SK-N-SH (cell line): ENCODE measurements at regions not wholly inside any gene's neighbourhood (a gene's known extent, or its start where the extent isn't known, plus 50 kb on each side); places are given as distances from the start of the nearest gene placed in this dataset.

Experiments used
- CTCF ChIA-PET: fragments of 300-600, 350-600 bp; formaldehyde crosslinking; extraction: SDS; loops from one replicate; lab custom pipeline; 2021; lab: Yijun Ruan, JAX
- POLR2A ChIA-PET: fragments of 350-600 bp; sonication (Branson Sonifier 250); formaldehyde crosslinking; extraction: SDS; loops from one replicate; lab custom pipeline; 2020; ENCODE audit warnings: antibody characterized with exemption, inconsistent platforms; lab: Yijun Ruan, JAX
- DNase-seq: peaks from one replicate; pipeline ENCODE4 v3.0.0; 2012
- H2AFZ ChIP-seq: fragments of 200-600 bp; sonication (generic); 2 replicates; pipeline ENCODE4 v1.8.1; 2016; ENCODE audit warnings: antibody characterized with exemption, mild to moderate bottlenecking, low read depth
- H3F3A ChIP-seq: fragments of 200-600 bp; sonication (generic); replicated peaks from 2 replicates; pipeline ENCODE3; 2016; ENCODE audit warnings: antibody characterized with exemption, mild to moderate bottlenecking; ENCODE audit not compliant: insufficient read depth
- H3K27ac ChIP-seq, 2 experiments: fragments of 200-500 bp in 1 of 2; fragments of 200-600 bp in 1 of 2; sonication (Bioruptor generic) in 1 of 2; sonication (generic), shearing (Covaris generic) in 1 of 2; 2 replicates each; pipeline versions ENCODE4 v1.5.1 to v1.6.1; 2014 to 2016; ENCODE audit warnings: low read depth in 2 of 2, inconsistent platforms in 1 of 2, low read length in 1 of 2, mild to moderate bottlenecking in 1 of 2, mixed read lengths in 1 of 2
- H3K27me3 ChIP-seq: fragments of 200-600 bp; sonication (generic), shearing (Covaris generic); 2 replicates; pipeline ENCODE4 v1.6.1; 2016; ENCODE audit warnings: mixed run types; ENCODE audit not compliant: insufficient read depth
- H3K36me3 ChIP-seq, 2 experiments: fragments of 200-500 bp in 1 of 2; fragments of 200-600 bp in 1 of 2; sonication (Bioruptor generic) in 1 of 2; sonication (generic) in 1 of 2; replicated peaks in 1 of 2; 2 replicates each; pipeline versions ENCODE3 to v1.5.1; 2014 to 2016; ENCODE audit warnings: low read length in 1 of 2, mild to moderate bottlenecking in 1 of 2; ENCODE audit not compliant: insufficient read depth in 2 of 2, control insufficient read depth in 1 of 2
- H3K4me1 ChIP-seq, 2 experiments: fragments of 200-500 bp in 1 of 2; fragments of 200-600 bp in 1 of 2; sonication (Bioruptor generic) in 1 of 2; sonication (generic), shearing (Covaris generic) in 1 of 2; 2 replicates each; pipeline versions ENCODE4 v1.5.1 to v1.6.1; 2014 to 2016; ENCODE audit warnings: low read depth in 1 of 2, low read length in 1 of 2, mixed run types in 1 of 2; ENCODE audit not compliant: insufficient read depth in 2 of 2, control insufficient read depth in 1 of 2
- H3K4me2 ChIP-seq: fragments of 200-600 bp; sonication (generic), shearing (Covaris generic); 2 replicates; pipeline ENCODE4 v1.6.1; 2017; ENCODE audit warnings: mixed run types
- H3K4me3 ChIP-seq, 2 experiments: fragments of 200-500 bp in 1 of 2; fragments of 200-600 bp in 1 of 2; sonication (Bioruptor generic) in 1 of 2; sonication (generic), shearing (Covaris generic) in 1 of 2; 2 replicates each; pipeline versions ENCODE4 v1.5.1 to v1.8.1; 2014 to 2016; ENCODE audit warnings: low read depth in 2 of 2, inconsistent platforms in 1 of 2, low read length in 1 of 2, mild to moderate bottlenecking in 1 of 2, mixed read lengths in 1 of 2, moderate library complexity in 1 of 2
- H3K79me2 ChIP-seq: fragments of 200-600 bp; sonication (generic); 2 replicates; pipeline ENCODE4 v1.8.1; 2017; ENCODE audit warnings: mild to moderate bottlenecking; ENCODE audit not compliant: insufficient read depth
- H3K9ac ChIP-seq: fragments of 200-600 bp; sonication (generic); 2 replicates; pipeline ENCODE4 v1.6.1; 2017; ENCODE audit warnings: mixed run types
- H3K9me2 ChIP-seq: fragments of 200-600 bp; sonication (generic); 2 replicates; pipeline ENCODE4 v1.6.1; 2017; ENCODE audit warnings: mixed run types
- H3K9me3 ChIP-seq: fragments of 200-600 bp; sonication (generic); 2 replicates; pipeline ENCODE4 v1.6.1; 2017; ENCODE audit warnings: mixed run types, mild to moderate bottlenecking, moderate library complexity
- H4K20me1 ChIP-seq: fragments of 200-600 bp; sonication (generic); 2 replicates; pipeline ENCODE4 v1.6.1; 2017; ENCODE audit warnings: mild to moderate bottlenecking, mixed run types; ENCODE audit not compliant: insufficient read depth
- ELF1 ChIP-seq: IDR thresholded peaks from 2 replicates; pipeline ENCODE4 v1.4.0; 2012
- FOSL2 ChIP-seq: IDR thresholded peaks from 2 replicates; pipeline ENCODE4 v1.4.0; 2012; ENCODE audit warnings: low read depth, mild to moderate bottlenecking, moderate library complexity, borderline replicate concordance
- FOXM1 ChIP-seq: IDR thresholded peaks from 2 replicates; pipeline ENCODE4 v1.4.0; 2012; ENCODE audit warnings: low read depth, mild to moderate bottlenecking
- JUND ChIP-seq: IDR thresholded peaks from 2 replicates; pipeline ENCODE4 v1.4.0; 2012
- MEF2A ChIP-seq: IDR thresholded peaks from 2 replicates; pipeline ENCODE4 v1.4.0; 2012; ENCODE audit warnings: low read depth, borderline replicate concordance
- MXI1 ChIP-seq: IDR thresholded peaks from 2 replicates; pipeline ENCODE4 v1.6.1; 2012; ENCODE audit warnings: mild to moderate bottlenecking, low read depth, low read length, improper control_type of control experiment
- RFX5 ChIP-seq: IDR thresholded peaks from 2 replicates; pipeline ENCODE4 v1.6.1; 2012; ENCODE audit warnings: mild to moderate bottlenecking, improper control_type of control experiment, low read length
- TCF12 ChIP-seq: IDR thresholded peaks from 2 replicates; pipeline ENCODE4 v1.4.0; 2012
- USF1 ChIP-seq: IDR thresholded peaks from 2 replicates; pipeline ENCODE4 v1.4.0; 2012; ENCODE audit warnings: low read depth, borderline replicate concordance
- YY1 ChIP-seq: IDR thresholded peaks from 2 replicates; pipeline ENCODE4 v1.4.0; 2012; ENCODE audit warnings: low read depth, mild to moderate bottlenecking
- whole genome bisulfite sequencing: methylation state at CpG from one replicate; pipeline ENCODE4 v1.1.6; 2017; ENCODE audit warnings: low lambda C conversion rate; 5-methylcytosine and 5-hydroxymethylcytosine counted together
- TF ChIP-seq, protein P1 (sequence below): fragments of 200-600 bp; sonication (generic); IDR thresholded peaks from 2 replicates; pipeline ENCODE4 v1.6.1; 2017; ENCODE audit warnings: antibody characterized with exemption, mild to moderate bottlenecking, moderate library complexity
- TF ChIP-seq, protein P2 (sequence below): IDR thresholded peaks from 2 replicates; pipeline ENCODE4 v1.4.0; 2012; ENCODE audit warnings: low read depth, borderline replicate concordance

GRCh38 chr4:83921124-83921523 lies 385.2 kb downstream of the GPAT3 start:
- Histone ChIP-seq H3K4me1 (no peaks in the 10 kb centered on the region), H3K79me2 (no peaks in the 10 kb centered on the region), H3K9me2 (no peaks in the 10 kb centered on the region), H3F3A (no peaks in the 10 kb centered on the region), H3K36me3 (no peaks in the 10 kb centered on the region), H3K27me3 (no peaks in the 10 kb centered on the region), H3K9me3 (no peaks in the 10 kb centered on the region), H3K27ac (no peak overlapping the region), H3K9ac (no peak overlapping the region), H4K20me1 (no peaks in the 10 kb centered on the region), H3K4me3 (no peak overlapping the region), H2AFZ (no peak overlapping the region), H3K4me2 (no peak overlapping the region)
- ChIA-PET POLR2A (no interaction called here), CTCF (no interaction called here)
- DNase-seq = no peak
- 50% methylated on average over 8 of the region's 8 CpGs for WGBS
- TF ChIP-seq FOSL2 (no peak), MEF2A (no peak), TCF12 (no peak), YY1 (no peak)

DNA sequence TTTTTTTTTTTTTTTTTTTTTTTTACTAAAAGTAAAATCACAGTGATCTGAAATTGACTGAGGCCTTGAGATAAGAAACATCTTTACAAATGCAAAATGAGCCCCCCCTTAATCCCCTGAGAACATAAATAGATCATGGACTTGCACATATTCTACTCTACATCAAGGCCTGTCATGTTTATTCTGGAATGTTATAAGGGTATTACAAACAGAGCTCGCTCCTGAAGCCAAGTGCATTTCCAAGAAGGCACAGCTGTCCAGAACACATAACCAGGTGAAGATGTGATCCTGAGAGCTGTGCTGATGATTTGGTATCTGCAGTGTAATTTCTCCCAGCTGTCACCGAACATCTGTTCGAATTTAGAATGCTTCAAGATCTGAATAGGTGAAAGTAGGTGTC lies 384.5 kb downstream of the GPAT3 start:
- DNase-seq = no peak
- Histone ChIP-seq H3K79me2 (no peaks in the 10 kb centered on the region), H3K4me2 (no peak overlapping the region), H3K9ac (no peak overlapping the region), H3K4me3 (no peak overlapping the region), H3K36me3 (no peaks in the 10 kb centered on the region), H3K9me2 (no peaks in the 10 kb centered on the region), H3K27me3 (no peaks in the 10 kb centered on the region), H3K9me3 (no peaks in the 10 kb centered on the region), H2AFZ (no peak overlapping the region), H3K4me1 (no peaks in the 10 kb centered on the region), H3K27ac (no peak overlapping the region), H3F3A (no peaks in the 10 kb centered on the region), H4K20me1 (no peaks in the 10 kb centered on the region)
- POLR2A ChIA-PET = no interaction called here
- TF ChIP-seq FOSL2 (no peak), MXI1 (no peak), FOXM1 (no peak), JUND (no peak), YY1 (no peak)
- TF ChIP-seq, protein P1, sequence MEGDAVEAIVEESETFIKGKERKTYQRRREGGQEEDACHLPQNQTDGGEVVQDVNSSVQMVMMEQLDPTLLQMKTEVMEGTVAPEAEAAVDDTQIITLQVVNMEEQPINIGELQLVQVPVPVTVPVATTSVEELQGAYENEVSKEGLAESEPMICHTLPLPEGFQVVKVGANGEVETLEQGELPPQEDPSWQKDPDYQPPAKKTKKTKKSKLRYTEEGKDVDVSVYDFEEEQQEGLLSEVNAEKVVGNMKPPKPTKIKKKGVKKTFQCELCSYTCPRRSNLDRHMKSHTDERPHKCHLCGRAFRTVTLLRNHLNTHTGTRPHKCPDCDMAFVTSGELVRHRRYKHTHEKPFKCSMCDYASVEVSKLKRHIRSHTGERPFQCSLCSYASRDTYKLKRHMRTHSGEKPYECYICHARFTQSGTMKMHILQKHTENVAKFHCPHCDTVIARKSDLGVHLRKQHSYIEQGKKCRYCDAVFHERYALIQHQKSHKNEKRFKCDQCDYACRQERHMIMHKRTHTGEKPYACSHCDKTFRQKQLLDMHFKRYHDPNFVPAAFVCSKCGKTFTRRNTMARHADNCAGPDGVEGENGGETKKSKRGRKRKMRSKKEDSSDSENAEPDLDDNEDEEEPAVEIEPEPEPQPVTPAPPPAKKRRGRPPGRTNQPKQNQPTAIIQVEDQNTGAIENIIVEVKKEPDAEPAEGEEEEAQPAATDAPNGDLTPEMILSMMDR = no peak
- TF ChIP-seq, protein P2, sequence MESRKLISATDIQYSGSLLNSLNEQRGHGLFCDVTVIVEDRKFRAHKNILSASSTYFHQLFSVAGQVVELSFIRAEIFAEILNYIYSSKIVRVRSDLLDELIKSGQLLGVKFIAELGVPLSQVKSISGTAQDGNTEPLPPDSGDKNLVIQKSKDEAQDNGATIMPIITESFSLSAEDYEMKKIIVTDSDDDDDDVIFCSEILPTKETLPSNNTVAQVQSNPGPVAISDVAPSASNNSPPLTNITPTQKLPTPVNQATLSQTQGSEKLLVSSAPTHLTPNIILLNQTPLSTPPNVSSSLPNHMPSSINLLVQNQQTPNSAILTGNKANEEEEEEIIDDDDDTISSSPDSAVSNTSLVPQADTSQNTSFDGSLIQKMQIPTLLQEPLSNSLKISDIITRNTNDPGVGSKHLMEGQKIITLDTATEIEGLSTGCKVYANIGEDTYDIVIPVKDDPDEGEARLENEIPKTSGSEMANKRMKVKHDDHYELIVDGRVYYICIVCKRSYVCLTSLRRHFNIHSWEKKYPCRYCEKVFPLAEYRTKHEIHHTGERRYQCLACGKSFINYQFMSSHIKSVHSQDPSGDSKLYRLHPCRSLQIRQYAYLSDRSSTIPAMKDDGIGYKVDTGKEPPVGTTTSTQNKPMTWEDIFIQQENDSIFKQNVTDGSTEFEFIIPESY = no peak
- CTCF ChIA-PET = no interaction called here
- WGBS = 8% methylated on average over 3 of the region's 3 CpGs

- H3K4me1 ChIP-seq = no peaks in the 10 kb centered on the region
- no peaks in the 10 kb centered on the region for H3K9me3 ChIP-seq
- no peak for DNase-seq
- H3K79me2 ChIP-seq = no peaks in the 10 kb centered on the region
- no peaks in the 10 kb centered on the region for H3K36me3 ChIP-seq
- no peak overlapping the region for H2AFZ ChIP-seq
- no peaks in the 10 kb centered on the region for H3K27me3 ChIP-seq
- H3K9ac ChIP-seq = no peak overlapping the region
- H3K9me2 ChIP-seq = no peaks in the 10 kb centered on the region
- POLR2A ChIA-PET = no interaction called here
- TF ChIP-seq ELF1 (no peak), USF1 (peak; percentile 31; the same call in 1 of the 2 replicates), RFX5 (no peak), MEF2A (no peak)
- CTCF ChIA-PET = no interaction called here
- no peaks in the 10 kb centered on the region for H4K20me1 ChIP-seq
- H3F3A ChIP-seq = no peaks in the 10 kb centered on the region
- no peak overlapping the region for H3K27ac ChIP-seq
- H3K4me2 ChIP-seq = no peak overlapping the region
- H3K4me3 ChIP-seq = no peak overlapping the region
- WGBS = 35% methylated on average over 8 of the region's 8 CpGs
These were observed 381.7 kb downstream of the GPAT3 start for GRCh38 chr4:83917572-83917971.
